SK-N-SH (cell line): ENCODE measurements at regions not wholly inside any gene's neighbourhood (a gene's known extent, or its start where the extent isn't known, plus 50 kb on each side); places are given as distances from the start of the nearest gene placed in this dataset.
A peak's percentile ranks its signal among the peaks of the same experiment; 100 is the strongest.

ENCODE experiments used
- CTCF ChIA-PET: fragments of 300-600, 350-600 bp; formaldehyde crosslinking; extraction: SDS; loops from one replicate; lab custom pipeline; 2021; lab: Yijun Ruan, JAX
- POLR2A ChIA-PET: fragments of 350-600 bp; sonication (Branson Sonifier 250); formaldehyde crosslinking; extraction: SDS; loops from one replicate; lab custom pipeline; 2020; ENCODE audit warnings: antibody characterized with exemption, inconsistent platforms; lab: Yijun Ruan, JAX
- DNase-seq: peaks from one replicate; pipeline ENCODE4 v3.0.0; 2012
- H2AFZ ChIP-seq: fragments of 200-600 bp; sonication (generic); 2 replicates; pipeline ENCODE4 v1.8.1; 2016; ENCODE audit warnings: antibody characterized with exemption, mild to moderate bottlenecking, low read depth
- H3F3A ChIP-seq: fragments of 200-600 bp; sonication (generic); replicated peaks from 2 replicates; pipeline ENCODE3; 2016; ENCODE audit warnings: antibody characterized with exemption, mild to moderate bottlenecking; ENCODE audit not compliant: insufficient read depth
- H3K27ac ChIP-seq, 2 experiments: fragments of 200-500 bp in 1 of 2; fragments of 200-600 bp in 1 of 2; sonication (Bioruptor generic) in 1 of 2; sonication (generic), shearing (Covaris generic) in 1 of 2; 2 replicates each; pipeline versions ENCODE4 v1.5.1 to v1.6.1; 2014 to 2016; ENCODE audit warnings: low read depth in 2 of 2, inconsistent platforms in 1 of 2, low read length in 1 of 2, mild to moderate bottlenecking in 1 of 2, mixed read lengths in 1 of 2
- H3K27me3 ChIP-seq: fragments of 200-600 bp; sonication (generic), shearing (Covaris generic); 2 replicates; pipeline ENCODE4 v1.6.1; 2016; ENCODE audit warnings: mixed run types; ENCODE audit not compliant: insufficient read depth
- H3K36me3 ChIP-seq, 2 experiments: fragments of 200-500 bp in 1 of 2; fragments of 200-600 bp in 1 of 2; sonication (Bioruptor generic) in 1 of 2; sonication (generic) in 1 of 2; replicated peaks in 1 of 2; 2 replicates each; pipeline versions ENCODE3 to v1.5.1; 2014 to 2016; ENCODE audit warnings: low read length in 1 of 2, mild to moderate bottlenecking in 1 of 2; ENCODE audit not compliant: insufficient read depth in 2 of 2, control insufficient read depth in 1 of 2
- H3K4me1 ChIP-seq, 2 experiments: fragments of 200-500 bp in 1 of 2; fragments of 200-600 bp in 1 of 2; sonication (Bioruptor generic) in 1 of 2; sonication (generic), shearing (Covaris generic) in 1 of 2; 2 replicates each; pipeline versions ENCODE4 v1.5.1 to v1.6.1; 2014 to 2016; ENCODE audit warnings: low read depth in 1 of 2, low read length in 1 of 2, mixed run types in 1 of 2; ENCODE audit not compliant: insufficient read depth in 2 of 2, control insufficient read depth in 1 of 2
- H3K4me2 ChIP-seq: fragments of 200-600 bp; sonication (generic), shearing (Covaris generic); 2 replicates; pipeline ENCODE4 v1.6.1; 2017; ENCODE audit warnings: mixed run types
- H3K4me3 ChIP-seq, 2 experiments: fragments of 200-500 bp in 1 of 2; fragments of 200-600 bp in 1 of 2; sonication (Bioruptor generic) in 1 of 2; sonication (generic), shearing (Covaris generic) in 1 of 2; 2 replicates each; pipeline versions ENCODE4 v1.5.1 to v1.8.1; 2014 to 2016; ENCODE audit warnings: low read depth in 2 of 2, inconsistent platforms in 1 of 2, low read length in 1 of 2, mild to moderate bottlenecking in 1 of 2, mixed read lengths in 1 of 2, moderate library complexity in 1 of 2
- H3K79me2 ChIP-seq: fragments of 200-600 bp; sonication (generic); 2 replicates; pipeline ENCODE4 v1.8.1; 2017; ENCODE audit warnings: mild to moderate bottlenecking; ENCODE audit not compliant: insufficient read depth
- H3K9ac ChIP-seq: fragments of 200-600 bp; sonication (generic); 2 replicates; pipeline ENCODE4 v1.6.1; 2017; ENCODE audit warnings: mixed run types
- H3K9me2 ChIP-seq: fragments of 200-600 bp; sonication (generic); 2 replicates; pipeline ENCODE4 v1.6.1; 2017; ENCODE audit warnings: mixed run types
- H3K9me3 ChIP-seq: fragments of 200-600 bp; sonication (generic); 2 replicates; pipeline ENCODE4 v1.6.1; 2017; ENCODE audit warnings: mixed run types, mild to moderate bottlenecking, moderate library complexity
- H4K20me1 ChIP-seq: fragments of 200-600 bp; sonication (generic); 2 replicates; pipeline ENCODE4 v1.6.1; 2017; ENCODE audit warnings: mild to moderate bottlenecking, mixed run types; ENCODE audit not compliant: insufficient read depth
- EZH2phosphoT487 ChIP-seq: fragments of 200-600 bp; sonication (generic); IDR thresholded peaks from 2 replicates; pipeline ENCODE4 v1.6.1; 2017; ENCODE audit warnings: low read depth, mixed run types, mild to moderate bottlenecking, antibody characterized with exemption, moderate library complexity, borderline replicate concordance
- FOXJ3 ChIP-seq: sonication (generic); formaldehyde crosslinking; IDR thresholded peaks from 2 replicates; pipeline ENCODE4 v1.5.1; 2020; ENCODE audit warnings: mild to moderate bottlenecking, missing genetic modification reagents
- MEF2A ChIP-seq: IDR thresholded peaks from 2 replicates; pipeline ENCODE4 v1.4.0; 2012; ENCODE audit warnings: low read depth, borderline replicate concordance
- PBX3 ChIP-seq: IDR thresholded peaks from 2 replicates; pipeline ENCODE4; 2012
- POLR2AphosphoS5 ChIP-seq: IDR thresholded peaks from 2 replicates; pipeline ENCODE4 v1.6.1; 2012; ENCODE audit warnings: low read depth, low read length
- RAD21 ChIP-seq: IDR thresholded peaks from 2 replicates; pipeline ENCODE4 v1.6.1; 2012; ENCODE audit warnings: mild to moderate bottlenecking, low read length
- SMC3 ChIP-seq: IDR thresholded peaks from 2 replicates; pipeline ENCODE4 v1.6.1; 2012; ENCODE audit warnings: low read depth, low read length, improper control_type of control experiment
- WGBS: methylation state at CpG from one replicate; pipeline ENCODE4 v1.1.6; 2017; ENCODE audit warnings: low lambda C conversion rate; 5-methylcytosine and 5-hydroxymethylcytosine counted together
- TF ChIP-seq, protein P1 (sequence below): fragments of 200-600 bp; sonication (generic); IDR thresholded peaks from 2 replicates; pipeline ENCODE4 v1.6.1; 2017; ENCODE audit warnings: antibody characterized with exemption, mild to moderate bottlenecking, moderate library complexity

DNA sequence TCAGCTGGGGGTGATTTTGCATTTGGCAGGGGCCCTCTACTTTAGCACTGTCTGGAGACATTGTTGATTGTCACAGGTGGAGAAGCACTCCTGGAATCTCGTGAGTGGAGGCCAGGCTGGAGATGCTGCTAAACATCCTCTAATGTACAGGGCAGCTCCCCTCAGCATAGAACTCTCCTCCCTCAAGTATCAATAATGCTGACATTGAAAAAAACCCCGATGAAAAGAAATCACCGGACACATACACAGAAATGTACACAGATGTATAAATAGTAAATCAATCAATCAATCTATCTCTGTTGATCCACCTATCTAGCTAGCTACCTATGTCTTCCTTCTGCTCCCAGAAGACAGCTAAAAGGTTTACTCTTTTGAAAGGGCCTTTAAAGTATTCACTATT is 89.4 kb upstream of the KCNJ15 start:
- H3K79me2 ChIP-seq, result no peaks in the 10 kb centered on the region
- H3K9ac ChIP-seq, result no peak overlapping the region
- CTCF ChIA-PET, result interaction anchor here (0.8 to 5.0 kb wide), 5 partner anchors 8 to 189 kb away, joined by 3 to 28 read pairs (median 6); no protein-coding TSS in a partner anchor
- DNase-seq, result no peak
- POLR2A ChIA-PET, result no interaction called here
- H3K4me3 ChIP-seq, result no peak overlapping the region
- no peak overlapping the region for H3K27ac ChIP-seq
- no peaks in the 10 kb centered on the region for H3K36me3 ChIP-seq
- TF ChIP-seq MEF2A (no peak), SMC3 (no peak), EZH2phosphoT487 (no peak), POLR2AphosphoS5 (no peak), PBX3 (no peak), RAD21 (no peak)
- H3F3A ChIP-seq, result no peaks in the 10 kb centered on the region
- no peaks in the 10 kb centered on the region for H4K20me1 ChIP-seq
- H3K9me2 ChIP-seq, result no peaks in the 10 kb centered on the region
- H3K4me1 ChIP-seq, result peaks cover 0 to 13% of the 10 kb centered on the region in 2 experiments; a peak in 1 of 4 replicates
- H3K9me3 ChIP-seq, result no peaks in the 10 kb centered on the region
- 67% methylated on average over 3 of the region's 3 CpGs for WGBS
- no peak overlapping the region for H3K4me2 ChIP-seq
- H2AFZ ChIP-seq, result no peak overlapping the region
- H3K27me3 ChIP-seq, result no peaks in the 10 kb centered on the region

DNA sequence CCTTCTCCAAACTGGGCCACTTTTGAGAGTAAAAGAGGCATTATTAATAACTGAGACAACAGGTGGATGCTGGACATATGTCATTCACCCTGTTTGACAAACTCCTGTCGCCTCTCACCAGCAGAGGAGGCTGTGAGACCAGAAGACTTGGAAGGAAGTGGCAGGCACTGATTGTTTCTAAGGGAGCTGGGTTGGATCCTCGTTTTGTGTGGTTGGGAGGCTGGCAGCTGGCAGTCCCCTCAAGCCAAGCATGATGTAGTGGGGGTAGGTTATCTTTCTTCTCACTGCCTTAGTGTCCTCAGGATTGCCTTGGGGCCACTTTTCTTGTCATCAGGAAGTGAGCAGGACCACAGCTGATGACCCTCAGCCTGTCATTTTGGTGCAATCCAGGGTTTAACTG is 86.5 kb upstream of the KCNJ15 start:
- no peaks in the 10 kb centered on the region for H3K79me2 ChIP-seq
- H3F3A ChIP-seq, result no peaks in the 10 kb centered on the region
- H2AFZ ChIP-seq, result no peak overlapping the region
- no peaks in the 10 kb centered on the region for H3K9me3 ChIP-seq
- TF ChIP-seq SMC3 (peak; percentile 32; the same call in 1 of the 2 replicates), FOXJ3 (CRISPR knock-in tag) (no peak), RAD21 (peak; percentile 37; the same call in 1 of the 2 replicates)
- TF ChIP-seq, protein P1, sequence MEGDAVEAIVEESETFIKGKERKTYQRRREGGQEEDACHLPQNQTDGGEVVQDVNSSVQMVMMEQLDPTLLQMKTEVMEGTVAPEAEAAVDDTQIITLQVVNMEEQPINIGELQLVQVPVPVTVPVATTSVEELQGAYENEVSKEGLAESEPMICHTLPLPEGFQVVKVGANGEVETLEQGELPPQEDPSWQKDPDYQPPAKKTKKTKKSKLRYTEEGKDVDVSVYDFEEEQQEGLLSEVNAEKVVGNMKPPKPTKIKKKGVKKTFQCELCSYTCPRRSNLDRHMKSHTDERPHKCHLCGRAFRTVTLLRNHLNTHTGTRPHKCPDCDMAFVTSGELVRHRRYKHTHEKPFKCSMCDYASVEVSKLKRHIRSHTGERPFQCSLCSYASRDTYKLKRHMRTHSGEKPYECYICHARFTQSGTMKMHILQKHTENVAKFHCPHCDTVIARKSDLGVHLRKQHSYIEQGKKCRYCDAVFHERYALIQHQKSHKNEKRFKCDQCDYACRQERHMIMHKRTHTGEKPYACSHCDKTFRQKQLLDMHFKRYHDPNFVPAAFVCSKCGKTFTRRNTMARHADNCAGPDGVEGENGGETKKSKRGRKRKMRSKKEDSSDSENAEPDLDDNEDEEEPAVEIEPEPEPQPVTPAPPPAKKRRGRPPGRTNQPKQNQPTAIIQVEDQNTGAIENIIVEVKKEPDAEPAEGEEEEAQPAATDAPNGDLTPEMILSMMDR, result peak; percentile 51
- CTCF ChIA-PET, result interaction anchor here (0.6 to 1.5 kb wide), 4 partner anchors 9 to 484 kb away, joined by 3 to 4 read pairs (median 3); no protein-coding TSS in a partner anchor
- no peaks in the 10 kb centered on the region for H3K36me3 ChIP-seq
- no peak overlapping the region for H3K4me2 ChIP-seq
- no peak for DNase-seq
- H4K20me1 ChIP-seq, result no peaks in the 10 kb centered on the region
- WGBS, result 0% methylated on average over 2 of the region's 2 CpGs
- POLR2A ChIA-PET, result no interaction called here
- H3K27me3 ChIP-seq, result no peaks in the 10 kb centered on the region
- no peak overlapping the region for H3K4me3 ChIP-seq
- H3K9ac ChIP-seq, result no peak overlapping the region
- H3K4me1 ChIP-seq, result peaks cover 0 to 10% of the 10 kb centered on the region in 2 experiments; a peak in 1 of 4 replicates
- no peaks in the 10 kb centered on the region for H3K9me2 ChIP-seq
- H3K27ac ChIP-seq, result no peak overlapping the region
